SK-N-SH treated with all-trans-retinoic acid at 6 μM for 48 hours (cell line): ENCODE measurements at regions not wholly inside any gene's neighbourhood (a gene's known extent, or its start where the extent isn't known, plus 50 kb on each side); places are given as distances from the start of the nearest gene placed in this dataset.

Source experiments
- ATAC-seq: fragments of 200-7000 bp; cut with Tn5 transposase; 3 replicates; pipeline ENCODE4 v1.9.1; 2020; ENCODE audit warnings: mild to moderate bottlenecking, moderate library complexity
- ARNTL ChIP-seq: fragments of 450-650 bp; formaldehyde crosslinking; IDR thresholded peaks from 2 replicates; pipeline ENCODE4 v1.5.0; 2020; ENCODE audit warnings: low read depth, mild to moderate bottlenecking, moderate library complexity, borderline replicate concordance
- BACH2 ChIP-seq: fragments of 250-450 bp; sonication (Bioruptor Pico); IDR thresholded peaks from 2 replicates; pipeline ENCODE4 v1.9.0; 2021; ENCODE audit warnings: mild to moderate bottlenecking, borderline replicate concordance
- CREB5 ChIP-seq: fragments of 250-450 bp; sonication (Bioruptor Pico); IDR thresholded peaks from 2 replicates; pipeline ENCODE4 v1.5.1; 2020; ENCODE audit warnings: low read depth, mild to moderate bottlenecking, moderate library complexity
- CSDC2 ChIP-seq: fragments of 250-450 bp; sonication (Bioruptor Pico); IDR thresholded peaks from 2 replicates; pipeline ENCODE4 v1.5.0; 2020; ENCODE audit warnings: mild to moderate bottlenecking, moderate library complexity
- CSRNP3 ChIP-seq: fragments of 250-450 bp; sonication (Bioruptor Pico); IDR thresholded peaks from 2 replicates; pipeline ENCODE4 v1.5.1; 2021; ENCODE audit warnings: mild to moderate bottlenecking, moderate library complexity
- ESRRG ChIP-seq: fragments of 250-450 bp; sonication (Bioruptor Pico); IDR thresholded peaks from 2 replicates; pipeline ENCODE4 v1.6.1; 2021; ENCODE audit warnings: mild to moderate bottlenecking
- GLIS3 ChIP-seq: fragments of 250-450 bp; sonication (Bioruptor Pico); IDR thresholded peaks from 2 replicates; pipeline ENCODE4 v1.5.0; 2020; ENCODE audit warnings: mild to moderate bottlenecking, moderate library complexity
- ISL1 ChIP-seq: fragments of 250-450 bp; sonication (Bioruptor Pico); IDR thresholded peaks from 2 replicates; pipeline ENCODE4 v2.1.2; 2022; ENCODE audit warnings: mild to moderate bottlenecking, moderate library complexity
- OSR1 ChIP-seq: fragments of 250-450 bp; sonication (Bioruptor Pico); IDR thresholded peaks from 2 replicates; pipeline ENCODE4 v1.8.0; 2022; ENCODE audit warnings: moderate library complexity, mild to moderate bottlenecking, inconsistent platforms
- PATZ1 ChIP-seq: fragments of 250-450 bp; sonication (Bioruptor Pico); IDR thresholded peaks from 2 replicates; pipeline ENCODE4 v1.8.0; 2020; ENCODE audit warnings: mild to moderate bottlenecking, moderate library complexity, borderline replicate concordance
- PPARA ChIP-seq: fragments of 250-450 bp; sonication (Bioruptor Pico); IDR thresholded peaks from 2 replicates; pipeline ENCODE4 v1.5.0; 2020; ENCODE audit warnings: mild to moderate bottlenecking, borderline replicate concordance
- RARB ChIP-seq: fragments of 250-450 bp; sonication (Bioruptor Pico); IDR thresholded peaks from 2 replicates; pipeline ENCODE4 v1.8.0; 2021; ENCODE audit warnings: mild to moderate bottlenecking, moderate library complexity
- SNAI2 ChIP-seq: fragments of 250-450 bp; sonication (Bioruptor Pico); IDR thresholded peaks from 2 replicates; pipeline ENCODE4 v1.5.0; 2020; ENCODE audit warnings: mild to moderate bottlenecking, moderate library complexity
- TCF4 ChIP-seq: fragments of 250-450 bp; sonication (Bioruptor Pico); IDR thresholded peaks from 2 replicates; pipeline ENCODE4 v1.8.0; 2021; ENCODE audit warnings: mild to moderate bottlenecking, moderate library complexity, borderline replicate concordance
- TOX ChIP-seq: fragments of 250-450 bp; sonication (Bioruptor Pico); IDR thresholded peaks from 2 replicates; pipeline ENCODE4 v1.8.0; 2021; ENCODE audit warnings: mild to moderate bottlenecking, moderate library complexity, borderline replicate concordance
- TSHZ2 ChIP-seq: fragments of 250-450 bp; sonication (Bioruptor Pico); IDR thresholded peaks from 2 replicates; pipeline ENCODE4 v1.5.0; 2020; ENCODE audit warnings: mild to moderate bottlenecking, moderate library complexity
- ZC3H10 ChIP-seq: fragments of 250-450 bp; sonication (Bioruptor Pico); IDR thresholded peaks from 2 replicates; pipeline ENCODE4 v1.5.1; 2021; ENCODE audit warnings: mild to moderate bottlenecking, moderate library complexity
- ZFP3 ChIP-seq: fragments of 250-450 bp; sonication (Bioruptor Pico); IDR thresholded peaks from 2 replicates; pipeline ENCODE4 v1.5.0; 2020; ENCODE audit warnings: mild to moderate bottlenecking, moderate library complexity
- ZFP30 ChIP-seq: fragments of 450-650 bp; formaldehyde crosslinking; IDR thresholded peaks from 2 replicates; pipeline ENCODE4 v1.5.0; 2022; ENCODE audit warnings: mild to moderate bottlenecking, moderate library complexity
- ZNF565 ChIP-seq: fragments of 450-650 bp; formaldehyde crosslinking; conservative IDR thresholded peaks from 2 replicates; pipeline ENCODE4 v1.5.0; 2020; ENCODE audit warnings: low read depth, mild to moderate bottlenecking, moderate library complexity
- ZNF70 ChIP-seq: fragments of 450-650 bp; formaldehyde crosslinking; IDR thresholded peaks from 2 replicates; pipeline ENCODE4 v1.5.0; 2020; ENCODE audit warnings: mild to moderate bottlenecking, moderate library complexity
- ZNF8 ChIP-seq: fragments of 450-650 bp; formaldehyde crosslinking; IDR thresholded peaks from 2 replicates; pipeline ENCODE4 v1.5.0; 2020; ENCODE audit warnings: mild to moderate bottlenecking, moderate library complexity

- no peak for ATAC-seq
- no peak for TF ChIP-seq GLIS3 (CRISPR knock-in tag)
- TF ChIP-seq ZNF70 (CRISPR knock-in tag), result no peak
- TF ChIP-seq TCF4, result no peak
- TF ChIP-seq BACH2 (CRISPR knock-in tag), result no peak
- no peak for TF ChIP-seq TSHZ2 (CRISPR knock-in tag)
- TF ChIP-seq ZFP3 (CRISPR knock-in tag), result no peak
- no peak for TF ChIP-seq ZC3H10 (CRISPR knock-in tag)
- no peak for TF ChIP-seq PPARA (CRISPR knock-in tag)
- no peak for TF ChIP-seq CREB5
- TF ChIP-seq CSDC2, result no peak
- TF ChIP-seq OSR1 (CRISPR knock-in tag), result no peak
- no peak for TF ChIP-seq ARNTL (CRISPR knock-in tag)
- TF ChIP-seq ZNF565 (CRISPR knock-in tag), result no peak
Observed at GRCh38 chr2:44825702-44826101, 115.8 kb upstream of the SIX3 start.

- no peak for TF ChIP-seq TSHZ2 (CRISPR knock-in tag)
- no peak for TF ChIP-seq ZC3H10 (CRISPR knock-in tag)
- no peak for TF ChIP-seq PATZ1 (CRISPR knock-in tag)
- no peak for TF ChIP-seq ESRRG (CRISPR knock-in tag)
- TF ChIP-seq BACH2 (CRISPR knock-in tag), result no peak
- no peak for TF ChIP-seq TOX (CRISPR knock-in tag)
- no peak for TF ChIP-seq RARB
Observed at GRCh38 chr2:44826601-44827000, 114.9 kb upstream of the SIX3 start.

GRCh38 chr2:44829771-44830170 lies 111.7 kb upstream of the SIX3 start:
- TF ChIP-seq SNAI2, result no peak
- no peak for ATAC-seq

More at GRCh38 chr2:44826601-44827000, 114.9 kb upstream of the SIX3 start:
- no peak for ATAC-seq

DNA sequence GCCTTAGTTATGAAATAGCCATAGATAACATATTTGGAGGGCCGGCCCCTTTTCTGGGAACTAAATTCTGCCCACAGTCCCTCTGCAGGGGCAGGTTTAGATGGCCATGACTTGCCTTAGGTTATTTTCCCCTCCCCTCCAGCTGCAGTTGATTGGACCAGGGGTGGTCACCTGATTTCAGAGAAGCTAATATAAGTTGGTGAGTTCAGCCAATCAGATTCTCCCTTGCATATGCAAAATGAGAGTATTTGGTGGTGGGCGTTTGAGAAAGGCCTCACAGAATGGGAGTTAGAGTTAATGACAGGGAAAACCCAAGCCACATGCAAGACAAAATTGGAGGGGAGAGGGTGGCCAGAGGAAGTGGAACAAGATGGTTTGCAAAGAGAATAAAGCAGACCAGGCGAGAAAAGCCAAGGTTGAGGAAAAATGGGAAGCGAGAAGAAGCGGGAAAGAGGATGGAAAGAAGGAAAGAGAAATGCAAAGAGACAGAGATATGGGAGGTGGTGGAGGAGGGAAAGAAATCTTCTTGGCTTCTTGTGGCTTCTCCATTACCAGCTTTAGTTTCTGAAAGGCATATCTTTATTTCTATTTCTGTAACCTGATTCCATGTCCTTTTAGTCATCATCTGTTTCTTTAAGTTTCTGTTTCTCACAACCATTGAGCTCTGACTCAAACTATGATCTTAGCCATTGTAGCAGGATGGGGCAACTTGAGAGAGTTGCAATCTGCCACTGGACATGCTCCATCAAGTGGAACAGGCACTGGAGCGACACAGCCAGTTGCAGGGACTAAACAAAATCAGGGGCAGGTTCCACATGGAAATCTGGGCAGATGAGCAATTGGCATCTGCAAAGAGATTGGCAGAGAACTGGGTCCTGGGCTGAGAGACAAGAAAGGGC lies 108.1 kb upstream of the SIX3 start:
- no peak for ATAC-seq
- TF ChIP-seq ARNTL (CRISPR knock-in tag) (no peak), TCF4 (no peak), ZFP30 (CRISPR knock-in tag) (no peak), CSRNP3 (no peak), RARB (no peak), BACH2 (CRISPR knock-in tag) (no peak), GLIS3 (CRISPR knock-in tag) (no peak), ZNF8 (CRISPR knock-in tag) (no peak), ZFP3 (CRISPR knock-in tag) (no peak), CREB5 (no peak), ISL1 (CRISPR knock-in tag) (no peak)
